H1 (cell line): ENCODE measurements at regions not wholly inside any gene's neighbourhood (a gene's known extent, or its start where the extent isn't known, plus 50 kb on each side); places are given as distances from the start of the nearest gene placed in this dataset.

ENCODE experiments used
- CTCF ChIA-PET: fragments of 300-600 bp; sonication (Branson Sonifier 250); formaldehyde crosslinking; loops from one replicate; lab custom pipeline; 2021; ENCODE audit not compliant: partially characterized antibody; lab: Charles Lee
- POLR2A ChIA-PET: fragments of 300-600 bp; sonication (Branson Sonifier 250); formaldehyde crosslinking; loops from one replicate; lab custom pipeline; 2021; ENCODE audit warnings: inconsistent platforms; ENCODE audit not compliant: partially characterized antibody; lab: Charles Lee
- DNase-seq, 2 experiments: peaks; one replicate each; pipeline versions ENCODE4 v3.0.0 to v3.0.0-alpha.2; 2010 to 2022; ENCODE audit warnings: low spot score in 2 of 2, low read depth in 1 of 2, mixed read lengths in 1 of 2
- FAIRE-seq: peaks from 2 replicates; lab custom pipeline; 2011; peaks lifted over from hg19 to GRCh38; lab: Jason Lieb, UNC
- H2AFZ ChIP-seq: 2 replicates; pipeline ENCODE4 v1.8.1; 2012; ENCODE audit warnings: low read length, inconsistent platforms
- H2AK5ac ChIP-seq: 2 replicates; pipeline ENCODE4 v1.6.1; 2013; ENCODE audit warnings: low read depth, low read length
- H2BK120ac ChIP-seq: replicated peaks from 2 replicates; pipeline ENCODE3; 2013; ENCODE audit warnings: low read depth, low read length, inconsistent platforms
- H2BK12ac ChIP-seq: 2 replicates; pipeline ENCODE4 v1.6.1; 2013; ENCODE audit warnings: low read depth, low read length
- H2BK15ac ChIP-seq: 2 replicates; pipeline ENCODE4 v1.6.1; 2013; ENCODE audit warnings: low read length
- H2BK20ac ChIP-seq: 2 replicates; pipeline ENCODE4 v1.6.1; 2013; ENCODE audit warnings: low read length
- H2BK5ac ChIP-seq: 2 replicates; pipeline ENCODE4 v1.6.1; 2013; ENCODE audit warnings: low read depth, low read length
- H3K14ac ChIP-seq: 2 replicates; pipeline ENCODE4 v1.6.1; 2013; ENCODE audit warnings: inconsistent platforms; ENCODE audit not compliant: insufficient read length
- H3K18ac ChIP-seq: 2 replicates; pipeline ENCODE4 v1.6.1; 2013; ENCODE audit warnings: low read length; ENCODE audit errors: extremely low read depth
- H3K23ac ChIP-seq: 2 replicates; pipeline ENCODE4 v1.6.1; 2013; ENCODE audit warnings: inconsistent platforms; ENCODE audit not compliant: insufficient read length
- H3K23me2 ChIP-seq: 2 replicates; pipeline ENCODE4 v1.6.1; 2013; ENCODE audit warnings: low read depth, low read length
- H3K27ac ChIP-seq: 2 replicates; pipeline ENCODE4 v1.6.1; 2011; ENCODE audit warnings: low read depth, low read length, inconsistent platforms
- H3K27me3 ChIP-seq, 4 experiments: replicated peaks in 1 of 4; 1 replicate in 1 of 4; 2 replicates in 3 of 4; pipeline versions ENCODE4 v1.6.1 to v1.8.1; 2011 to 2013; ENCODE audit warnings: low read length in 3 of 4, mild to moderate bottlenecking in 3 of 4, inconsistent platforms in 2 of 4, mixed read lengths in 2 of 4, moderate library complexity in 1 of 4; ENCODE audit not compliant: control insufficient read depth in 3 of 4, insufficient read depth in 3 of 4; ENCODE audit errors: extremely low read depth in 1 of 4
- H3K36me3 ChIP-seq, 4 experiments: 2 replicates each; pipeline versions ENCODE4 v1.6.1 to v1.8.1; 2011 to 2013; ENCODE audit warnings: mild to moderate bottlenecking in 4 of 4, low read length in 3 of 4, moderate library complexity in 2 of 4, control low read depth in 1 of 4, inconsistent platforms in 1 of 4; ENCODE audit not compliant: insufficient read depth in 4 of 4, control insufficient read depth in 2 of 4
- H3K4ac ChIP-seq: replicated peaks from 2 replicates; pipeline ENCODE3; 2013; ENCODE audit warnings: low read length, low read depth, mixed read lengths, inconsistent platforms; ENCODE audit not compliant: insufficient read length
- H3K4me1 ChIP-seq, 4 experiments: replicated peaks in 1 of 4; 1 replicate in 1 of 4; 2 replicates in 3 of 4; pipeline versions ENCODE4 v1.6.1 to v1.8.1; 2011 to 2013; ENCODE audit warnings: low read length in 3 of 4, inconsistent platforms in 2 of 4, mixed read lengths in 1 of 4; ENCODE audit not compliant: insufficient read depth in 4 of 4, control insufficient read depth in 3 of 4
- H3K4me2 ChIP-seq, 2 experiments: 2 replicates each; pipeline versions ENCODE4 v1.6.1 to v1.8.1; 2011 to 2013; ENCODE audit warnings: low read depth in 2 of 2, low read length in 2 of 2, control low read depth in 1 of 2, inconsistent platforms in 1 of 2, mild to moderate bottlenecking in 1 of 2; ENCODE audit not compliant: insufficient read depth in 1 of 2
- H3K4me3 ChIP-seq, 4 experiments: fragments of 200-600, 300-600 bp in 1 of 4; sonication (generic), shearing (Covaris generic), sonication (Bioruptor Twin) in 1 of 4; 2 replicates each; pipeline versions ENCODE4 v1.5.1 to v1.8.1; 2011 to 2016; ENCODE audit warnings: low read length in 4 of 4, low read depth in 3 of 4, control low read depth in 2 of 4, inconsistent platforms in 2 of 4, mild to moderate bottlenecking in 2 of 4, mixed read lengths in 1 of 4, moderate library complexity in 1 of 4; ENCODE audit not compliant: insufficient read depth in 2 of 4; ENCODE audit errors: extremely low read depth in 1 of 4
- H3K56ac ChIP-seq: replicated peaks from 2 replicates; pipeline ENCODE3; 2013; ENCODE audit warnings: low read depth, mild to moderate bottlenecking, mixed read lengths, low read length, inconsistent platforms; ENCODE audit not compliant: insufficient read length
- H3K79me1 ChIP-seq: 2 replicates; pipeline ENCODE4 v1.6.1; 2013; ENCODE audit warnings: low read depth, low read length, control low read depth
- H3K79me2 ChIP-seq, 2 experiments: 2 replicates each; pipeline versions ENCODE4 v1.6.1 to v1.8.1; 2012 to 2013; ENCODE audit warnings: low read length in 2 of 2, mild to moderate bottlenecking in 2 of 2, inconsistent platforms in 1 of 2; ENCODE audit not compliant: insufficient read depth in 2 of 2, control insufficient read depth in 1 of 2
- H3K9ac ChIP-seq, 4 experiments: replicated peaks in 1 of 4; 1 replicate in 1 of 4; 2 replicates in 3 of 4; pipeline versions ENCODE4 v1.6.1 to v1.8.1; 2011 to 2013; ENCODE audit warnings: low read depth in 3 of 4, low read length in 3 of 4, control low read depth in 2 of 4, mild to moderate bottlenecking in 2 of 4, moderate library complexity in 2 of 4, inconsistent platforms in 1 of 4; ENCODE audit errors: extremely low read depth in 1 of 4
- H3K9me3 ChIP-seq, 2 experiments: 2 replicates each; pipeline versions ENCODE4 v1.6.1 to v1.8.1; 2012 to 2013; ENCODE audit warnings: mild to moderate bottlenecking in 2 of 2, moderate library complexity in 2 of 2, control low read depth in 1 of 2, inconsistent platforms in 1 of 2, low read depth in 1 of 2, low read length in 1 of 2, mixed read lengths in 1 of 2; ENCODE audit not compliant: insufficient read depth in 2 of 2
- H4K20me1 ChIP-seq, 2 experiments: replicated peaks in 1 of 2; 2 replicates each; pipeline versions ENCODE3 to v1.8.1; 2011 to 2013; ENCODE audit warnings: inconsistent platforms in 2 of 2, low read length in 2 of 2, mild to moderate bottlenecking in 1 of 2; ENCODE audit not compliant: insufficient read depth in 2 of 2, control insufficient read depth in 1 of 2
- H4K5ac ChIP-seq: 2 replicates; pipeline ENCODE4 v1.6.1; 2013; ENCODE audit warnings: low read length, low read depth, mixed read lengths, inconsistent platforms; ENCODE audit not compliant: insufficient read length
- H4K8ac ChIP-seq: 2 replicates; pipeline ENCODE4 v1.8.0; 2013; ENCODE audit warnings: mild to moderate bottlenecking, moderate library complexity, low read length, inconsistent platforms; ENCODE audit not compliant: insufficient read depth; ENCODE audit errors: extremely low read depth
- H4K91ac ChIP-seq: replicated peaks from 2 replicates; pipeline ENCODE3; 2013; ENCODE audit warnings: low read length, mixed read lengths, inconsistent platforms; ENCODE audit not compliant: insufficient read length
- CBX8 ChIP-seq: fragments of 300-800, 300-1000 bp; sonication (generic); IDR thresholded peaks from 2 replicates; pipeline ENCODE4 v1.7.1; 2016; ENCODE audit warnings: low read depth, low read length, borderline replicate concordance
- EP300 ChIP-seq, 2 experiments: IDR thresholded peaks; 1 replicate in 1 of 2; 2 replicates in 1 of 2; pipeline ENCODE4 v1.6.1; 2011 to 2012; ENCODE audit warnings: low read depth in 2 of 2, low read length in 2 of 2, mild to moderate bottlenecking in 2 of 2, borderline replicate concordance in 1 of 2, inconsistent platforms in 1 of 2, moderate library complexity in 1 of 2
- EZH2 ChIP-seq: fragments of 200-600 bp; sonication (generic); IDR thresholded peaks from 2 replicates; pipeline ENCODE4 v1.7.1; 2012; ENCODE audit warnings: low read depth, mild to moderate bottlenecking, moderate library complexity, low read length, inconsistent platforms; ENCODE audit not compliant: severe bottlenecking
- GABPA ChIP-seq: IDR thresholded peaks from 2 replicates; pipeline ENCODE4 v1.6.1; 2011; ENCODE audit warnings: mild to moderate bottlenecking, low read length, moderate library complexity, borderline replicate concordance; ENCODE audit not compliant: insufficient read depth
- JUN ChIP-seq: IDR thresholded peaks from 2 replicates; pipeline ENCODE4 v1.6.1; 2011; ENCODE audit warnings: low read depth, mild to moderate bottlenecking, improper control_type of control experiment, low read length
- MAFK ChIP-seq: IDR thresholded peaks from 2 replicates; pipeline ENCODE4 v1.6.1; 2012; ENCODE audit warnings: low read depth, mild to moderate bottlenecking, improper control_type of control experiment, low read length
- POU5F1 ChIP-seq: IDR thresholded peaks from 2 replicates; pipeline ENCODE4 v1.6.1; 2011; ENCODE audit warnings: low read depth, mild to moderate bottlenecking, low read length, moderate library complexity
- SIRT6 ChIP-seq: IDR thresholded peaks from one replicate; pipeline ENCODE4 v1.7.1; 2012; ENCODE audit warnings: low read length, inconsistent platforms
- SP1 ChIP-seq: IDR thresholded peaks from 2 replicates; pipeline ENCODE4 v1.6.1; 2011; ENCODE audit warnings: low read depth, low read length
- SP2 ChIP-seq: IDR thresholded peaks from 2 replicates; pipeline ENCODE4 v1.6.1; 2012; ENCODE audit warnings: mild to moderate bottlenecking, low read length, inconsistent platforms
- TCF12 ChIP-seq: IDR thresholded peaks from 2 replicates; pipeline ENCODE4 v1.6.1; 2011; ENCODE audit warnings: low read depth, mild to moderate bottlenecking, low read length
- YY1 ChIP-seq: IDR thresholded peaks from 2 replicates; pipeline ENCODE4 v1.6.1; 2011; ENCODE audit warnings: low read depth, mild to moderate bottlenecking, low read length
- ZNF274 ChIP-seq: IDR thresholded peaks from 2 replicates; pipeline ENCODE4 v1.7.0; 2012; ENCODE audit warnings: low read length, borderline replicate concordance; ENCODE audit errors: extremely low read depth
- TF ChIP-seq, protein P1 (sequence below): IDR thresholded peaks from 2 replicates; pipeline ENCODE4 v1.6.1; 2012; ENCODE audit warnings: low read length, inconsistent platforms

DNA sequence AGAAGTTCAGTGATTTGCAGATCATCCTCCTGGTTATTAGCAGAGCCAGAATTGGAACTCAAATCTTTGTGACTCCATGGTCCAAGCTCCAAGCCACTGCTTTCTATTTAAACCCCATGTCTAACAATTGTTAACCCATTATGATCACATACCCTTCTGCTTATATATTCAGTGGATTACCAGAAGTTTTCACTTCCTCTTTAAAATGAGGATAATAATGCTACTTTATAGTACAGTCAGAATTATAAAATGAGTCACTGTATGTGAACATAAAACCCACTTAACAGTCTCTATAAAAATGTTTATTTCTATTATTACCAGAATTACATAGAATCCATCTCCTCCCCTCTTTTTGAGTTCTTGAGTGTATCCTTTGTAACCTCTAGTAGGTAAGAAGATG is 550.7 kb upstream of the DPPA4 start:
- Histone ChIP-seq H2BK120ac (no peak overlapping the region), H3K4me1 (no peaks in the 10 kb centered on the region), H4K8ac (no peak overlapping the region), H2BK15ac (no peak overlapping the region), H3K79me1 (no peaks in the 10 kb centered on the region), H3K4me3 (no peak overlapping the region), H3K18ac (no peak overlapping the region), H2AK5ac (no peak overlapping the region), H2BK12ac (no peak overlapping the region), H4K5ac (no peak overlapping the region), H3K9ac (no peak overlapping the region), H2BK20ac (no peak overlapping the region), H3K23ac (no peak overlapping the region), H3K27ac (no peak overlapping the region), H4K20me1 (no peaks in the 10 kb centered on the region), H3K23me2 (no peaks in the 10 kb centered on the region), H3K27me3 (no peaks in the 10 kb centered on the region), H3K14ac (no peak overlapping the region), H3K36me3 (no peaks in the 10 kb centered on the region), H4K91ac (no peak overlapping the region), H2BK5ac (no peak overlapping the region), H3K9me3 (peaks cover 7 to 8% of the 10 kb centered on the region in 2 experiments; a peak in 2 of 4 replicates), H3K79me2 (no peaks in the 10 kb centered on the region), H3K4ac (no peak overlapping the region), H3K4me2 (no peak overlapping the region), H3K56ac (no peak overlapping the region), H2AFZ (no peak overlapping the region)
- FAIRE-seq, result no peak
- no peak for DNase-seq
- CTCF ChIA-PET, result interaction anchor here (0.7 kb wide), 1 partner anchor 11 kb away, joined by 3 read pairs; no protein-coding TSS in a partner anchor
- POLR2A ChIA-PET, result no interaction called here
- TF ChIP-seq MAFK (no peak), JUN (no peak), SP1 (no peak), POU5F1 (no peak), ZNF274 (no peak), EZH2 (no peak), TCF12 (no peak), GABPA (no peak), YY1 (no peak), CBX8 (no peak), SIRT6 (no peak), EP300 (IDR thresholded peaks at IDR 0.05; ENCODE audit: borderline replicate concordance in 1 of 2, low read depth in 2 of 2, low read length in 2 of 2) (no peak), SP2 (no peak)
- TF ChIP-seq, protein P1, sequence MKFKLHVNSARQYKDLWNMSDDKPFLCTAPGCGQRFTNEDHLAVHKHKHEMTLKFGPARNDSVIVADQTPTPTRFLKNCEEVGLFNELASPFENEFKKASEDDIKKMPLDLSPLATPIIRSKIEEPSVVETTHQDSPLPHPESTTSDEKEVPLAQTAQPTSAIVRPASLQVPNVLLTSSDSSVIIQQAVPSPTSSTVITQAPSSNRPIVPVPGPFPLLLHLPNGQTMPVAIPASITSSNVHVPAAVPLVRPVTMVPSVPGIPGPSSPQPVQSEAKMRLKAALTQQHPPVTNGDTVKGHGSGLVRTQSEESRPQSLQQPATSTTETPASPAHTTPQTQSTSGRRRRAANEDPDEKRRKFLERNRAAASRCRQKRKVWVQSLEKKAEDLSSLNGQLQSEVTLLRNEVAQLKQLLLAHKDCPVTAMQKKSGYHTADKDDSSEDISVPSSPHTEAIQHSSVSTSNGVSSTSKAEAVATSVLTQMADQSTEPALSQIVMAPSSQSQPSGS, result no peak
